ENCODE measurements at regions not wholly inside any gene's neighbourhood (a gene's known extent, or its start where the extent isn't known, plus 50 kb on each side); places are given as distances from the start of the nearest gene placed in this dataset.

DNA sequence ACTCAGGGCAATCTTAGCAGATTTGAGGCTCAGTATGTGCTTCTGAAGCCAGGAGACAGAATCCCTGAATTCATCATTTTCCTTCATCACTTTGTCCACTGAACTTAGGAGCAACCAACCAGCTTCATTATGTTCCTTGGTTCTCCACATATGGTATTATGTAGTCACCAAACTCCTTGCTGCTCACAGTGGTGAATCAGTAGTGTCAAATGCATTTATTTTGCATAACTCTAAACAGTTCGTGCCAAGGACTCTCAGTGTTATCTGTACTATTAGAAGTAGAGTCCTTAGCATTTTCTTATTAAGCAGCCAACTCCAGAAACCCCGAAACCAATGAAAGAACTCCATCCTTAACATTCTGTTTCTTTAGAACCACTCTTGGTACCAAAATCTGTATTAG is 466.9 kb upstream of the RGS6 start:
- TF ChIP-seq, protein P1, sequence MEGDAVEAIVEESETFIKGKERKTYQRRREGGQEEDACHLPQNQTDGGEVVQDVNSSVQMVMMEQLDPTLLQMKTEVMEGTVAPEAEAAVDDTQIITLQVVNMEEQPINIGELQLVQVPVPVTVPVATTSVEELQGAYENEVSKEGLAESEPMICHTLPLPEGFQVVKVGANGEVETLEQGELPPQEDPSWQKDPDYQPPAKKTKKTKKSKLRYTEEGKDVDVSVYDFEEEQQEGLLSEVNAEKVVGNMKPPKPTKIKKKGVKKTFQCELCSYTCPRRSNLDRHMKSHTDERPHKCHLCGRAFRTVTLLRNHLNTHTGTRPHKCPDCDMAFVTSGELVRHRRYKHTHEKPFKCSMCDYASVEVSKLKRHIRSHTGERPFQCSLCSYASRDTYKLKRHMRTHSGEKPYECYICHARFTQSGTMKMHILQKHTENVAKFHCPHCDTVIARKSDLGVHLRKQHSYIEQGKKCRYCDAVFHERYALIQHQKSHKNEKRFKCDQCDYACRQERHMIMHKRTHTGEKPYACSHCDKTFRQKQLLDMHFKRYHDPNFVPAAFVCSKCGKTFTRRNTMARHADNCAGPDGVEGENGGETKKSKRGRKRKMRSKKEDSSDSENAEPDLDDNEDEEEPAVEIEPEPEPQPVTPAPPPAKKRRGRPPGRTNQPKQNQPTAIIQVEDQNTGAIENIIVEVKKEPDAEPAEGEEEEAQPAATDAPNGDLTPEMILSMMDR (conservative IDR thresholded peaks at IDR 0.05; ENCODE audit: low read depth in 2 of 2), result no peak
- TF ChIP-seq, protein P2, sequence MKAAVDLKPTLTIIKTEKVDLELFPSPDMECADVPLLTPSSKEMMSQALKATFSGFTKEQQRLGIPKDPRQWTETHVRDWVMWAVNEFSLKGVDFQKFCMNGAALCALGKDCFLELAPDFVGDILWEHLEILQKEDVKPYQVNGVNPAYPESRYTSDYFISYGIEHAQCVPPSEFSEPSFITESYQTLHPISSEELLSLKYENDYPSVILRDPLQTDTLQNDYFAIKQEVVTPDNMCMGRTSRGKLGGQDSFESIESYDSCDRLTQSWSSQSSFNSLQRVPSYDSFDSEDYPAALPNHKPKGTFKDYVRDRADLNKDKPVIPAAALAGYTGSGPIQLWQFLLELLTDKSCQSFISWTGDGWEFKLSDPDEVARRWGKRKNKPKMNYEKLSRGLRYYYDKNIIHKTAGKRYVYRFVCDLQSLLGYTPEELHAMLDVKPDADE (IDR thresholded peaks at IDR 0.05), result no peak
- TF ChIP-seq, protein P3, sequence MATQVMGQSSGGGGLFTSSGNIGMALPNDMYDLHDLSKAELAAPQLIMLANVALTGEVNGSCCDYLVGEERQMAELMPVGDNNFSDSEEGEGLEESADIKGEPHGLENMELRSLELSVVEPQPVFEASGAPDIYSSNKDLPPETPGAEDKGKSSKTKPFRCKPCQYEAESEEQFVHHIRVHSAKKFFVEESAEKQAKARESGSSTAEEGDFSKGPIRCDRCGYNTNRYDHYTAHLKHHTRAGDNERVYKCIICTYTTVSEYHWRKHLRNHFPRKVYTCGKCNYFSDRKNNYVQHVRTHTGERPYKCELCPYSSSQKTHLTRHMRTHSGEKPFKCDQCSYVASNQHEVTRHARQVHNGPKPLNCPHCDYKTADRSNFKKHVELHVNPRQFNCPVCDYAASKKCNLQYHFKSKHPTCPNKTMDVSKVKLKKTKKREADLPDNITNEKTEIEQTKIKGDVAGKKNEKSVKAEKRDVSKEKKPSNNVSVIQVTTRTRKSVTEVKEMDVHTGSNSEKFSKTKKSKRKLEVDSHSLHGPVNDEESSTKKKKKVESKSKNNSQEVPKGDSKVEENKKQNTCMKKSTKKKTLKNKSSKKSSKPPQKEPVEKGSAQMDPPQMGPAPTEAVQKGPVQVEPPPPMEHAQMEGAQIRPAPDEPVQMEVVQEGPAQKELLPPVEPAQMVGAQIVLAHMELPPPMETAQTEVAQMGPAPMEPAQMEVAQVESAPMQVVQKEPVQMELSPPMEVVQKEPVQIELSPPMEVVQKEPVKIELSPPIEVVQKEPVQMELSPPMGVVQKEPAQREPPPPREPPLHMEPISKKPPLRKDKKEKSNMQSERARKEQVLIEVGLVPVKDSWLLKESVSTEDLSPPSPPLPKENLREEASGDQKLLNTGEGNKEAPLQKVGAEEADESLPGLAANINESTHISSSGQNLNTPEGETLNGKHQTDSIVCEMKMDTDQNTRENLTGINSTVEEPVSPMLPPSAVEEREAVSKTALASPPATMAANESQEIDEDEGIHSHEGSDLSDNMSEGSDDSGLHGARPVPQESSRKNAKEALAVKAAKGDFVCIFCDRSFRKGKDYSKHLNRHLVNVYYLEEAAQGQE (IDR thresholded peaks at IDR 0.05; ENCODE audit: unreplicated experiment), result no peak
- TF ChIP-seq STAT1 (IDR thresholded peaks at IDR 0.05; ENCODE audit: unreplicated experiment) (no peak), NANOG (IDR thresholded peaks at IDR 0.05; ENCODE audit: borderline replicate concordance) (no peak), ZNF114 (CRISPR knock-in tag; IDR thresholded peaks at IDR 0.05) (no peak), EZH2 (IDR thresholded peaks at IDR 0.05; ENCODE audit: low read depth, unreplicated experiment) (no peak), EZH2phosphoT487 (IDR thresholded peaks at IDR 0.05; ENCODE audit: unreplicated experiment) (no peak), ZNF331 (CRISPR knock-in tag; IDR thresholded peaks at IDR 0.05; ENCODE audit: low read depth) (no peak), POLR2AphosphoS5 (IDR thresholded peaks at IDR 0.05; ENCODE audit: low read depth) (no peak), CREB1 (CRISPR knock-in tag; IDR thresholded peaks at IDR 0.05; ENCODE audit: low read depth) (no peak), JUNB (IDR thresholded peaks at IDR 0.05; ENCODE audit: unreplicated experiment) (no peak)
- TF ChIP-seq, protein P4, sequence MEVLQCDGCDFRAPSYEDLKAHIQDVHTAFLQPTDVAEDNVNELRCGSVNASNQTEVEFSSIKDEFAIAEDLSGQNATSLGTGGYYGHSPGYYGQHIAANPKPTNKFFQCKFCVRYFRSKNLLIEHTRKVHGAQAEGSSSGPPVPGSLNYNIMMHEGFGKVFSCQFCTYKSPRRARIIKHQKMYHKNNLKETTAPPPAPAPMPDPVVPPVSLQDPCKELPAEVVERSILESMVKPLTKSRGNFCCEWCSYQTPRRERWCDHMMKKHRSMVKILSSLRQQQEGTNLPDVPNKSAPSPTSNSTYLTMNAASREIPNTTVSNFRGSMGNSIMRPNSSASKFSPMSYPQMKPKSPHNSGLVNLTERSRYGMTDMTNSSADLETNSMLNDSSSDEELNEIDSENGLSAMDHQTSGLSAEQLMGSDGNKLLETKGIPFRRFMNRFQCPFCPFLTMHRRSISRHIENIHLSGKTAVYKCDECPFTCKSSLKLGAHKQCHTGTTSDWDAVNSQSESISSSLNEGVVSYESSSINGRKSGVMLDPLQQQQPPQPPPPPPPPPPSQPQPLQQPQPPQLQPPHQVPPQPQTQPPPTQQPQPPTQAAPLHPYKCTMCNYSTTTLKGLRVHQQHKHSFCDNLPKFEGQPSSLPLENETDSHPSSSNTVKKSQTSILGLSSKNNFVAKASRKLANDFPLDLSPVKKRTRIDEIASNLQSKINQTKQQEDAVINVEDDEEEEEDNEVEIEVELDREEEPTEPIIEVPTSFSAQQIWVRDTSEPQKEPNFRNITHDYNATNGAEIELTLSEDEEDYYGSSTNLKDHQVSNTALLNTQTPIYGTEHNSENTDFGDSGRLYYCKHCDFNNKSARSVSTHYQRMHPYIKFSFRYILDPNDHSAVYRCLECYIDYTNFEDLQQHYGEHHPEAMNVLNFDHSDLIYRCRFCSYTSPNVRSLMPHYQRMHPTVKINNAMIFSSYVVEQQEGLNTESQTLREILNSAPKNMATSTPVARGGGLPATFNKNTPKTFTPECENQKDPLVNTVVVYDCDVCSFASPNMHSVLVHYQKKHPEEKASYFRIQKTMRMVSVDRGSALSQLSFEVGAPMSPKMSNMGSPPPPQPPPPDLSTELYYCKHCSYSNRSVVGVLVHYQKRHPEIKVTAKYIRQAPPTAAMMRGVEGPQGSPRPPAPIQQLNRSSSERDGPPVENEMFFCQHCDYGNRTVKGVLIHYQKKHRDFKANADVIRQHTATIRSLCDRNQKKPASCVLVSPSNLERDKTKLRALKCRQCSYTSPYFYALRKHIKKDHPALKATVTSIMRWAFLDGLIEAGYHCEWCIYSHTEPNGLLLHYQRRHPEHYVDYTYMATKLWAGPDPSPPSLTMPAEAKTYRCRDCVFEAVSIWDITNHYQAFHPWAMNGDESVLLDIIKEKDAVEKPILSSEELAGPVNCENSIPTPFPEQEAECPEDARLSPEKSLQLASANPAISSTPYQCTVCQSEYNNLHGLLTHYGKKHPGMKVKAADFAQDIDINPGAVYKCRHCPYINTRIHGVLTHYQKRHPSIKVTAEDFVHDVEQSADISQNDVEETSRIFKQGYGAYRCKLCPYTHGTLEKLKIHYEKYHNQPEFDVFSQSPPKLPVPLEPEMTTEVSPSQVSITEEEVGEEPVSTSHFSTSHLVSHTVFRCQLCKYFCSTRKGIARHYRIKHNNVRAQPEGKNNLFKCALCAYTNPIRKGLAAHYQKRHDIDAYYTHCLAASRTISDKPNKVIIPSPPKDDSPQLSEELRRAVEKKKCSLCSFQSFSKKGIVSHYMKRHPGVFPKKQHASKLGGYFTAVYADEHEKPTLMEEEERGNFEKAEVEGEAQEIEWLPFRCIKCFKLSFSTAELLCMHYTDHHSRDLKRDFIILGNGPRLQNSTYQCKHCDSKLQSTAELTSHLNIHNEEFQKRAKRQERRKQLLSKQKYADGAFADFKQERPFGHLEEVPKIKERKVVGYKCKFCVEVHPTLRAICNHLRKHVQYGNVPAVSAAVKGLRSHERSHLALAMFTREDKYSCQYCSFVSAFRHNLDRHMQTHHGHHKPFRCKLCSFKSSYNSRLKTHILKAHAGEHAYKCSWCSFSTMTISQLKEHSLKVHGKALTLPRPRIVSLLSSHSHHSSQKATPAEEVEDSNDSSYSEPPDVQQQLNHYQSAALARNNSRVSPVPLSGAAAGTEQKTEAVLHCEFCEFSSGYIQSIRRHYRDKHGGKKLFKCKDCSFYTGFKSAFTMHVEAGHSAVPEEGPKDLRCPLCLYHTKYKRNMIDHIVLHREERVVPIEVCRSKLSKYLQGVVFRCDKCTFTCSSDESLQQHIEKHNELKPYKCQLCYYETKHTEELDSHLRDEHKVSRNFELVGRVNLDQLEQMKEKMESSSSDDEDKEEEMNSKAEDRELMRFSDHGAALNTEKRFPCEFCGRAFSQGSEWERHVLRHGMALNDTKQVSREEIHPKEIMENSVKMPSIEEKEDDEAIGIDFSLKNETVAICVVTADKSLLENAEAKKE (CRISPR knock-in tag; IDR thresholded peaks at IDR 0.05), result no peak
- no peaks in the 10 kb centered on the region for H3K27me3 ChIP-seq (ENCODE audit: insufficient read depth)
- H3K27me3 Mint-ChIP-seq (ENCODE audit: insufficient read depth, low read depth, poor library complexity), result peaks cover 2% of the 10 kb centered on the region
- H3K9me2 ChIP-seq (ENCODE audit: insufficient read depth), result 0 out of 2 replicates have a peak, but pooled peaks cover 10% of the 10 kb centered on the region
- peaks cover 3% of the 10 kb centered on the region for H3K4me1 Mint-ChIP-seq
- H3F3A ChIP-seq (replicated peaks; ENCODE audit: low read depth), result no peaks in the 10 kb centered on the region
- H4K20me1 ChIP-seq (replicated peaks; ENCODE audit: insufficient read depth), result no peaks in the 10 kb centered on the region
- no peak overlapping the region for H3K4me3 Mint-ChIP-seq
- H3K4me2 ChIP-seq, result no peak overlapping the region
- H3K79me2 ChIP-seq (replicated peaks; ENCODE audit: insufficient read depth), result peaks cover 6% of the 10 kb centered on the region
- peaks cover 24% of the 10 kb centered on the region for H3K9me3 Mint-ChIP-seq
- H3K36me3 Mint-ChIP-seq (ENCODE audit: low read depth), result peaks cover 43% of the 10 kb centered on the region
- H3K27ac ChIP-seq (ENCODE audit: low read depth), result no peak overlapping the region
- H3K4me1 ChIP-seq (ENCODE audit: insufficient read depth), result no peaks in the 10 kb centered on the region
- DNase-seq (ENCODE audit: low spot score) (no peak), ATAC-seq (no peak)
- H3K27ac Mint-ChIP-seq, result no peak overlapping the region
- no peak overlapping the region for H3K4me3 ChIP-seq
- H3K36me3 ChIP-seq (ENCODE audit: insufficient read depth), result no peaks in the 10 kb centered on the region
- no peak overlapping the region for H2AFZ ChIP-seq

Measured in GM23338 (cell line).